Osteoblast (primary cell): ENCODE measurements at regions not wholly inside any gene's neighbourhood (a gene's known extent, or its start where the extent isn't known, plus 50 kb on each side); places are given as distances from the start of the nearest gene placed in this dataset.

Experiments used
- DNase-seq: peaks from one replicate; pipeline ENCODE4 v3.0.0; 2011; ENCODE audit warnings: low spot score, mixed read lengths; ENCODE audit not compliant: insufficient read length; ENCODE audit errors: missing footprints
- H2AFZ ChIP-seq: 2 replicates; pipeline ENCODE4 v1.6.0; 2011; ENCODE audit warnings: mild to moderate bottlenecking, low read length
- H3K27ac ChIP-seq: 2 replicates; pipeline ENCODE4 v1.5.1; 2011; ENCODE audit warnings: mild to moderate bottlenecking, low read depth, low read length, moderate library complexity
- H3K27me3 ChIP-seq: 2 replicates; pipeline ENCODE4 v1.6.0; 2012; ENCODE audit warnings: mild to moderate bottlenecking, control low read depth, inconsistent platforms, low read length, moderate library complexity; ENCODE audit not compliant: insufficient read depth
- H3K36me3 ChIP-seq: 2 replicates; pipeline ENCODE4 v1.5.1; 2011; ENCODE audit warnings: mild to moderate bottlenecking, low read length, control low read depth, moderate library complexity; ENCODE audit not compliant: insufficient read depth
- H3K4me1 ChIP-seq: 2 replicates; pipeline ENCODE4 v1.5.1; 2011; ENCODE audit warnings: mild to moderate bottlenecking, low read length, control low read depth, moderate library complexity; ENCODE audit not compliant: insufficient read depth
- H3K4me2 ChIP-seq: 2 replicates; pipeline ENCODE4 v1.6.0; 2011; ENCODE audit warnings: mild to moderate bottlenecking, low read length; ENCODE audit not compliant: insufficient read depth
- H3K4me3 ChIP-seq: fragments of 200-600 bp; sonication (generic); 3 replicates; pipeline ENCODE4 v1.5.1; 2012; ENCODE audit warnings: mild to moderate bottlenecking, low read length, inconsistent platforms; ENCODE audit not compliant: insufficient read depth
- H3K79me2 ChIP-seq: 2 replicates; pipeline ENCODE4 v1.6.0; 2012; ENCODE audit warnings: mild to moderate bottlenecking, low read length, control low read depth, inconsistent platforms; ENCODE audit not compliant: insufficient read depth
- H3K9me3 ChIP-seq: 2 replicates; pipeline ENCODE4 v1.5.1; 2011; ENCODE audit warnings: low read depth, low read length, control low read depth
- H4K20me1 ChIP-seq: 2 replicates; pipeline ENCODE4 v1.6.0; 2012; ENCODE audit warnings: mild to moderate bottlenecking, low read length, control low read depth; ENCODE audit not compliant: insufficient read depth
- TF ChIP-seq, protein P1 (sequence below): IDR thresholded peaks from 2 replicates; pipeline ENCODE4 v1.5.1; 2011; ENCODE audit warnings: mild to moderate bottlenecking, low read depth, low read length, moderate library complexity; ENCODE audit errors: extremely low read depth

GRCh38 chr10:121288864-121289661 is 309.2 kb downstream of the FGFR2 start:
- no peak for DNase-seq

DNA sequence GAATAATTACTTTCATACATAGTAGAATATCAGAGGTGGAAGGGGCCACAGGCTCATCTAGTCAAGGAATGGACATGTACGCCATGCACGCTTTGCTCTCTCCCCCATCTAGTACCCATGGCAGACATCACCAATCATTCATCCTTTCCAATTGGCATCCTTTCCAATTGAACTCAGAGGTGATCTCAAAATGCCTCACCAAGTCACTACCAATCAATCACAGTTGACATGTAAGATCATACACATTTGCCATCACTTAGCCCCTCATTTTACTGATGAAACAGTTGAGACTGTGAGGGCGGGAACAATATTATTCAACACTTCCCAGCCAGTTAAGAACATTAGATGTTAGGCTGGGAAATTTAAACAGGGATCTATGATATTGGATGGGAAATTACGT is 308.4 kb downstream of the FGFR2 start:
- Histone ChIP-seq H3K4me1 (no peaks in the 10 kb centered on the region), H3K4me2 (no peak overlapping the region), H3K79me2 (no peaks in the 10 kb centered on the region), H3K4me3 (no peak overlapping the region), H3K9me3 (no peaks in the 10 kb centered on the region), H3K27ac (no peak overlapping the region), H2AFZ (no peak overlapping the region), H3K27me3 (no peaks in the 10 kb centered on the region), H4K20me1 (no peaks in the 10 kb centered on the region), H3K36me3 (no peaks in the 10 kb centered on the region)
- TF ChIP-seq, protein P1, sequence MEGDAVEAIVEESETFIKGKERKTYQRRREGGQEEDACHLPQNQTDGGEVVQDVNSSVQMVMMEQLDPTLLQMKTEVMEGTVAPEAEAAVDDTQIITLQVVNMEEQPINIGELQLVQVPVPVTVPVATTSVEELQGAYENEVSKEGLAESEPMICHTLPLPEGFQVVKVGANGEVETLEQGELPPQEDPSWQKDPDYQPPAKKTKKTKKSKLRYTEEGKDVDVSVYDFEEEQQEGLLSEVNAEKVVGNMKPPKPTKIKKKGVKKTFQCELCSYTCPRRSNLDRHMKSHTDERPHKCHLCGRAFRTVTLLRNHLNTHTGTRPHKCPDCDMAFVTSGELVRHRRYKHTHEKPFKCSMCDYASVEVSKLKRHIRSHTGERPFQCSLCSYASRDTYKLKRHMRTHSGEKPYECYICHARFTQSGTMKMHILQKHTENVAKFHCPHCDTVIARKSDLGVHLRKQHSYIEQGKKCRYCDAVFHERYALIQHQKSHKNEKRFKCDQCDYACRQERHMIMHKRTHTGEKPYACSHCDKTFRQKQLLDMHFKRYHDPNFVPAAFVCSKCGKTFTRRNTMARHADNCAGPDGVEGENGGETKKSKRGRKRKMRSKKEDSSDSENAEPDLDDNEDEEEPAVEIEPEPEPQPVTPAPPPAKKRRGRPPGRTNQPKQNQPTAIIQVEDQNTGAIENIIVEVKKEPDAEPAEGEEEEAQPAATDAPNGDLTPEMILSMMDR = no peak
- DNase-seq = peak; percentile 45

More at GRCh38 chr10:121288864-121289661, 309.2 kb downstream of the FGFR2 start:
- H2AFZ ChIP-seq = no peak overlapping the region
- H4K20me1 ChIP-seq = no peaks in the 10 kb centered on the region
- TF ChIP-seq, protein P1 = no peak
- H3K27ac ChIP-seq = no peak overlapping the region
- H3K79me2 ChIP-seq = no peaks in the 10 kb centered on the region
- no peaks in the 10 kb centered on the region for H3K27me3 ChIP-seq
- H3K36me3 ChIP-seq = no peaks in the 10 kb centered on the region
- H3K4me3 ChIP-seq = no peak overlapping the region
- no peaks in the 10 kb centered on the region for H3K9me3 ChIP-seq
- H3K4me2 ChIP-seq = no peak overlapping the region
- H3K4me1 ChIP-seq = no peaks in the 10 kb centered on the region

GRCh38 chr10:121290674-121291073 is 307.6 kb downstream of the FGFR2 start:
- H3K4me3 ChIP-seq = no peak overlapping the region
- H3K36me3 ChIP-seq = no peaks in the 10 kb centered on the region
- H3K27me3 ChIP-seq = no peaks in the 10 kb centered on the region
- no peaks in the 10 kb centered on the region for H3K79me2 ChIP-seq
- no peaks in the 10 kb centered on the region for H3K9me3 ChIP-seq
- H3K4me1 ChIP-seq = no peaks in the 10 kb centered on the region
- no peaks in the 10 kb centered on the region for H4K20me1 ChIP-seq
- no peak for DNase-seq
- H3K27ac ChIP-seq = no peak overlapping the region
- TF ChIP-seq, protein P1 = no peak
- H3K4me2 ChIP-seq = no peak overlapping the region
- H2AFZ ChIP-seq = no peak overlapping the region

DNA sequence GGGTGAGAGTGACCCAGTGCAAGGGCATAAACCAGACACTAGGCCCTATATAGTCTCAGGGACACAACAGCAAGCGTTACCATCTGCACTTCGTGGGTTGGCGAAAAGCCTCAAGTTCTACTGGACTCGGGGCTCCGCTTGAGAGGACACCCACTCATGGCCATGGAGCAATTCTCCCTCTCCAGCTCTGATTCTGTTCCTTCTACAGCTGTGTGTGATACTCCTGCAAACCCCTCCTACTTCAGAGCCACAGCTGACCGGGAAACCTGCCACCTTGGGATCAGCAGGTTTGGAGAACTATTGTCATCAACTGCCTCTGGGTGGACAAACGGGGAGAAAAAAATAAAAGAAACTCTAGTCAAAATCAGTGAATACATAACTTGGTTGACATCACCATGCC is 306.9 kb downstream of the FGFR2 start:
- Histone ChIP-seq H3K27me3 (no peaks in the 10 kb centered on the region), H3K4me2 (no peak overlapping the region), H3K4me1 (no peaks in the 10 kb centered on the region), H4K20me1 (no peaks in the 10 kb centered on the region), H3K27ac (no peak overlapping the region), H3K4me3 (no peak overlapping the region), H2AFZ (no peak overlapping the region), H3K36me3 (no peaks in the 10 kb centered on the region), H3K79me2 (no peaks in the 10 kb centered on the region), H3K9me3 (no peaks in the 10 kb centered on the region)
- DNase-seq = no peak
- TF ChIP-seq, protein P1 = no peak
